IPS-NIHi7 (cell line): ENCODE measurements at regions not wholly inside any gene's neighbourhood (a gene's known extent, or its start where the extent isn't known, plus 50 kb on each side); places are given as distances from the start of the nearest gene placed in this dataset.

Experiments
- DNase-seq: peaks from one replicate; pipeline ENCODE4 v3.0.0; 2012; ENCODE audit warnings: mixed read lengths; ENCODE audit errors: extremely low spot score

- DNase-seq, result no peak
These were observed 118.4 kb upstream of the WDR17 start for GRCh38 chr4:175947117-175947722.

GRCh38 chr4:175951794-175952193, 113.8 kb upstream of the WDR17 start:
- no peak for DNase-seq

- DNase-seq, result no peak
These were observed 112.5 kb upstream of the WDR17 start for GRCh38 chr4:175953116-175953515.

- peak; percentile 48 for DNase-seq
These were observed 111.6 kb upstream of the WDR17 start for GRCh38 chr4:175953960-175954521.

- no peak for DNase-seq
These were observed 111.0 kb upstream of the WDR17 start for GRCh38 chr4:175954685-175955084.

GRCh38 chr4:175961604-175962003, 104.0 kb upstream of the WDR17 start:
- DNase-seq, result no peak

- no peak for DNase-seq
These were observed 95.6 kb upstream of the WDR17 start for GRCh38 chr4:175970072-175970471.

- no peak for DNase-seq
These were observed 94.9 kb upstream of the WDR17 start for GRCh38 chr4:175970724-175971123.

- DNase-seq, result peak; percentile 17
These were observed 94.1 kb upstream of the WDR17 start for GRCh38 chr4:175971388-175972179.

GRCh38 chr4:175973027-175973923, 92.4 kb upstream of the WDR17 start:
- DNase-seq, result no peak

GRCh38 chr4:175983636-175984035, 82.0 kb upstream of the WDR17 start:
- no peak for DNase-seq

GRCh38 chr4:175986668-175987067, 79.0 kb upstream of the WDR17 start:
- no peak for DNase-seq

GRCh38 chr4:175988511-175988910, 77.1 kb upstream of the WDR17 start:
- DNase-seq, result no peak

GRCh38 chr4:175996206-175996605, 69.4 kb upstream of the WDR17 start:
- DNase-seq, result no peak

GRCh38 chr4:175997291-175997690, 68.3 kb upstream of the WDR17 start:
- DNase-seq, result no peak

- DNase-seq, result peak; percentile 34
These were observed 66.9 kb upstream of the WDR17 start for GRCh38 chr4:175998782-175999181.

GRCh38 chr4:175999944-176000343, 65.7 kb upstream of the WDR17 start:
- no peak for DNase-seq

GRCh38 chr4:176001151-176002006, 64.3 kb upstream of the WDR17 start:
- peak; percentile 70 for DNase-seq

GRCh38 chr4:176002007-176002613, 63.5 kb upstream of the WDR17 start:
- peak; percentile 70 for DNase-seq

GRCh38 chr4:176005766-176006165, 59.9 kb upstream of the WDR17 start:
- peak; percentile 14 for DNase-seq

GRCh38 chr4:176009254-176009653, 56.4 kb upstream of the WDR17 start:
- DNase-seq, result no peak
